ENCODE measurements at regions not wholly inside any gene's neighbourhood (a gene's known extent, or its start where the extent isn't known, plus 50 kb on each side); places are given as distances from the start of the nearest gene placed in this dataset.
"Not testable (repeated sequence)": the region's sequence is repeated elsewhere in the genome, so short reads cannot be mapped to it uniquely, and the experiment has no call there.

- not testable (repeated sequence) for H3K9ac ChIP-seq (ENCODE audit: low read length); H3K27me3 ChIP-seq (ENCODE audit: control insufficient read depth in 1 of 2, insufficient read depth in 2 of 2, low read length in 2 of 2); H3K9me3 ChIP-seq (ENCODE audit: low read length); H3K36me3 ChIP-seq (ENCODE audit: insufficient read depth, low read length); H3K4me3 ChIP-seq (ENCODE audit: low read depth in 1 of 2, low read length in 2 of 2); H3K4me1 ChIP-seq (ENCODE audit: insufficient read depth, low read length); H3K27ac ChIP-seq (ENCODE audit: low read depth, low read length)
Observed at GRCh38 chr5:20771338-20771737, 783.3 kb upstream of the CDH18 start.

GRCh38 chr5:20765074-20765473, 777.1 kb upstream of the CDH18 start:
- H3K9me3 ChIP-seq (ENCODE audit: low read length); H3K27me3 ChIP-seq (ENCODE audit: control insufficient read depth in 1 of 2, insufficient read depth in 2 of 2, low read length in 2 of 2); H3K4me1 ChIP-seq (ENCODE audit: insufficient read depth, low read length); H3K9ac ChIP-seq (ENCODE audit: low read length); H3K27ac ChIP-seq (ENCODE audit: low read depth, low read length); H3K36me3 ChIP-seq (ENCODE audit: insufficient read depth, low read length); H3K4me3 ChIP-seq (ENCODE audit: low read depth in 1 of 2, low read length in 2 of 2): not testable (repeated sequence)

GRCh38 chr5:20759459-20759858, 771.5 kb upstream of the CDH18 start:
- not testable (repeated sequence) for H3K9ac ChIP-seq (ENCODE audit: low read length); H3K27ac ChIP-seq (ENCODE audit: low read depth, low read length); H3K9me3 ChIP-seq (ENCODE audit: low read length); H3K4me3 ChIP-seq (ENCODE audit: low read depth in 1 of 2, low read length in 2 of 2); H3K27me3 ChIP-seq (ENCODE audit: control insufficient read depth in 1 of 2, insufficient read depth in 2 of 2, low read length in 2 of 2); H3K4me1 ChIP-seq (ENCODE audit: insufficient read depth, low read length); H3K36me3 ChIP-seq (ENCODE audit: insufficient read depth, low read length)

GRCh38 chr5:20752179-20752578, 764.2 kb upstream of the CDH18 start:
- not testable (repeated sequence) for H3K9ac ChIP-seq (ENCODE audit: low read length); H3K36me3 ChIP-seq (ENCODE audit: insufficient read depth, low read length); H3K27ac ChIP-seq (ENCODE audit: low read depth, low read length); H3K4me1 ChIP-seq (ENCODE audit: insufficient read depth, low read length); H3K4me3 ChIP-seq (ENCODE audit: low read depth in 1 of 2, low read length in 2 of 2); H3K27me3 ChIP-seq (ENCODE audit: control insufficient read depth in 1 of 2, insufficient read depth in 2 of 2, low read length in 2 of 2); H3K9me3 ChIP-seq (ENCODE audit: low read length)

DNA sequence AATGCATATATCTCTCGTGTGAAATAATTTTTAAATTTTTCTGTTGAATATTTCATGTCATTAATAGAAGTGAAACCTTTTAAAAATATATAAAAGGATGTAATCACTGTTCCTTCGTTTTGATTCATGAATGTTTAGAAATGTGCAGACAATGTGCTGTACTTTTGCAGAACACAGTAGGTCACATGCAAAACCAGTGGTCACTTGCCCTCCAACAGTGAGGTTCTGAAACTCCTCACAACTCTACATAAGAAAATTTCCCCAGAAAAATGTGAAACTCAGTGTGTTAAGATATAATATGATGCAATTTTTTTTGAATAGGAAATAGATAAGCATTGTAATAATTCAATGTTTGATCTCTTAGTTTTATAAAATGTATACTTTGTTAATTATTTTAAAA, 747.7 kb upstream of the CDH18 start:
- not testable (repeated sequence) for H3K9ac ChIP-seq (ENCODE audit: low read length); H3K27me3 ChIP-seq (ENCODE audit: control insufficient read depth in 1 of 2, insufficient read depth in 2 of 2, low read length in 2 of 2); H3K27ac ChIP-seq (ENCODE audit: low read depth, low read length); H3K36me3 ChIP-seq (ENCODE audit: insufficient read depth, low read length); H3K4me3 ChIP-seq (ENCODE audit: low read depth in 1 of 2, low read length in 2 of 2); H3K9me3 ChIP-seq (ENCODE audit: low read length); H3K4me1 ChIP-seq (ENCODE audit: insufficient read depth, low read length)

GRCh38 chr5:20732223-20732622, 744.2 kb upstream of the CDH18 start:
- not testable (repeated sequence) for H3K27me3 ChIP-seq (ENCODE audit: control insufficient read depth in 1 of 2, insufficient read depth in 2 of 2, low read length in 2 of 2); H3K4me1 ChIP-seq (ENCODE audit: insufficient read depth, low read length); H3K36me3 ChIP-seq (ENCODE audit: insufficient read depth, low read length); H3K4me3 ChIP-seq (ENCODE audit: low read depth in 1 of 2, low read length in 2 of 2); H3K9ac ChIP-seq (ENCODE audit: low read length); H3K27ac ChIP-seq (ENCODE audit: low read depth, low read length); H3K9me3 ChIP-seq (ENCODE audit: low read length)

DNA sequence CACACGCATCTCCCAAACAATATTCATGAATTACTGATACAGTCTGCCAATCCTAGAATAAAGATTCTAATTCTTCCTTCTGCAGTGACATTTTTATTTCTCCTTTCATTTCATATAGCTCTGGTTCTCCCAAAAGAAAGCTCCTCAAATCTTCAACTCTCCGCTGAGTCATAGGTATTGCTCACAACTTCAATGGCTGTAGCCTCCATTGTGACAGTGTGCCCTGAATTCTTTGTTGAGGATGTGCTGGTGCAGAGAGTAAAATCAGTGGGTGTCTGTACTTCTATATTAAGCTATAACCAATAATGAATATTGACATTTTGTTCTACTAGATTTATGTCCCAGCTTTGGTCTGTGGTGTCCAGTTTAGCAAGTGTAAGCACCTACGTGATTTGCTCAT, 733.3 kb upstream of the CDH18 start:
- not testable (repeated sequence) for H3K36me3 ChIP-seq (ENCODE audit: insufficient read depth, low read length); H3K9me3 ChIP-seq (ENCODE audit: low read length); H3K4me1 ChIP-seq (ENCODE audit: insufficient read depth, low read length); H3K9ac ChIP-seq (ENCODE audit: low read length); H3K27me3 ChIP-seq (ENCODE audit: control insufficient read depth in 1 of 2, insufficient read depth in 2 of 2, low read length in 2 of 2); H3K27ac ChIP-seq (ENCODE audit: low read depth, low read length); H3K4me3 ChIP-seq (ENCODE audit: low read depth in 1 of 2, low read length in 2 of 2)

- H3K4me1 ChIP-seq (ENCODE audit: insufficient read depth, low read length); H3K9me3 ChIP-seq (ENCODE audit: low read length); H3K4me3 ChIP-seq (ENCODE audit: low read depth in 1 of 2, low read length in 2 of 2); H3K27ac ChIP-seq (ENCODE audit: low read depth, low read length); H3K9ac ChIP-seq (ENCODE audit: low read length); H3K27me3 ChIP-seq (ENCODE audit: control insufficient read depth in 1 of 2, insufficient read depth in 2 of 2, low read length in 2 of 2); H3K36me3 ChIP-seq (ENCODE audit: insufficient read depth, low read length): not testable (repeated sequence)
Observed at GRCh38 chr5:20711520-20712155, 723.6 kb upstream of the CDH18 start.

DNA sequence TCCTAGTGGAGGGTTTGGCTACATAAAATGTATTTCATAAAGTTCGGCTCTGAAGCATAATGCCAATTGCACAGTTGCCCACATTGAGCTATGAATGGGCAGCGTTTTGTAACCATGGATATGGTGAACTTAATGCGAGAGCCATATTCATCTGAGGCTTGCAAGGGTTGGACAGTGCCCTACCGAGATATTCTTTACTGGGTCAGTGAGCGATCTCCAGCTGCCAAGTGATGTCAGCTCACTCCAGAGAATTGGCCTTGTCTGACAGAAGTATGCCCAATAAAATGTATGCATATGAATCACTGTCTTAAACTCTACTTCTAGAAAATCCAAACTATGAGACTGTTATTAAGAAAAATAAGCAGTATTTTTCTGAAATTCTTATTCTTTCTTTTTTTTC, 719.6 kb upstream of the CDH18 start:
- not testable (repeated sequence) for H3K9ac ChIP-seq (ENCODE audit: low read length); H3K36me3 ChIP-seq (ENCODE audit: insufficient read depth, low read length); H3K4me1 ChIP-seq (ENCODE audit: insufficient read depth, low read length); H3K27ac ChIP-seq (ENCODE audit: low read depth, low read length); H3K27me3 ChIP-seq (ENCODE audit: control insufficient read depth in 1 of 2, insufficient read depth in 2 of 2, low read length in 2 of 2); H3K4me3 ChIP-seq (ENCODE audit: low read depth in 1 of 2, low read length in 2 of 2); H3K9me3 ChIP-seq (ENCODE audit: low read length)

DNA sequence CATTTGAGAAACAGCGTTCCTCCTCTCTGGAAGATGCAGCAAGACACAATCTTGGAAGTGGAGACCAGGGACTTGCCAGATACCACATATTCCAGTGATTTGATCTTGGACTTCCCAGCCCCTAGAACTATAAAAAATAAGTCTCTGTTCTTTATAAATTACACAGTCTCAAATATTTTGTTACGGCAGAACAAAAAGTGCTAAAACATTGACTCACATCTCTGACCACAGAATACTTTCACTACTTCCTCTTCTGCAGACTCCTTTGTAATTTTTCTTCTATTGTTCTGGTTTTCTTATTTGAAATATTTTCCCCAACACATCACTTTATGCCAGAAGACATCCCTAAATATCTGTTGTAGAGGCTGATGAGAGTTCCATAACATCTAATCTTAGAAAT, 706.1 kb upstream of the CDH18 start:
- H3K27ac ChIP-seq (ENCODE audit: low read depth, low read length): no peak overlapping the region
- H3K27me3 ChIP-seq (ENCODE audit: control insufficient read depth in 1 of 2, insufficient read depth in 2 of 2, low read length in 2 of 2): no peaks in the 10 kb centered on the region
- no peak overlapping the region for H3K4me3 ChIP-seq (ENCODE audit: low read depth in 1 of 2, low read length in 2 of 2)
- H3K4me1 ChIP-seq (ENCODE audit: insufficient read depth, low read length): no peaks in the 10 kb centered on the region
- no peaks in the 10 kb centered on the region for H3K9me3 ChIP-seq (ENCODE audit: low read length)
- no peaks in the 10 kb centered on the region for H3K36me3 ChIP-seq (ENCODE audit: insufficient read depth, low read length)
- H3K9ac ChIP-seq (ENCODE audit: low read length): no peak overlapping the region

DNA sequence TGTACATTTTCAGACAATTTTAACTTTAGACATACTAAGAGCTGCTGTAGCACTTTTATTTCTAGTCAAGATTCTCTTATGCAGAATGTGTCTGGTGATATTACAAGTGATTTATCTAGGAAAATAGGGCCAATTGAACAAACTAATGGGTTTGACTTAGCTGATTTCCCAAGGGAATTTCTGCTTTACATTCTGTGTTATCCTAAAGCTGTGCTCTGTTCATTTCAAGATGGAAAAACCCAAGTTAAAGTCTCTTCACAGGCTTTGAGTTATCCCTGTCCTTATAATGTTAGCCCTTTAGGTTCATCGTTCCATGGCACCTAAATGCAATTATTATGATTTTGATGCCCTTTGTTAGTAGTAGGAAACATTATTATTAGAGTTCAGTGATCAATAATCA, 704.9 kb upstream of the CDH18 start:
- no peaks in the 10 kb centered on the region for H3K36me3 ChIP-seq (ENCODE audit: insufficient read depth, low read length)
- H3K9me3 ChIP-seq (ENCODE audit: low read length): no peaks in the 10 kb centered on the region
- H3K4me1 ChIP-seq (ENCODE audit: insufficient read depth, low read length): no peaks in the 10 kb centered on the region
- H3K4me3 ChIP-seq (ENCODE audit: low read depth in 1 of 2, low read length in 2 of 2): no peak overlapping the region
- H3K27ac ChIP-seq (ENCODE audit: low read depth, low read length): no peak overlapping the region
- H3K27me3 ChIP-seq (ENCODE audit: control insufficient read depth in 1 of 2, insufficient read depth in 2 of 2, low read length in 2 of 2): no peaks in the 10 kb centered on the region
- H3K9ac ChIP-seq (ENCODE audit: low read length): no peak overlapping the region

- Histone ChIP-seq H3K27ac (ENCODE audit: low read depth, low read length) (no peak overlapping the region), H3K4me3 (ENCODE audit: low read depth in 1 of 2, low read length in 2 of 2) (no peak overlapping the region), H3K27me3 (ENCODE audit: control insufficient read depth in 1 of 2, insufficient read depth in 2 of 2, low read length in 2 of 2) (no peaks in the 10 kb centered on the region), H3K9me3 (ENCODE audit: low read length) (no peaks in the 10 kb centered on the region), H3K4me1 (ENCODE audit: insufficient read depth, low read length) (no peaks in the 10 kb centered on the region), H3K36me3 (ENCODE audit: insufficient read depth, low read length) (no peaks in the 10 kb centered on the region), H3K9ac (ENCODE audit: low read length) (no peak overlapping the region)
Observed at GRCh38 chr5:20683241-20683940, 695.4 kb upstream of the CDH18 start.
